ENCODE measurements at regions not wholly inside any gene's neighbourhood (a gene's known extent, or its start where the extent isn't known, plus 50 kb on each side); places are given as distances from the start of the nearest gene placed in this dataset.

- no peak for TF ChIP-seq NFIC (IDR thresholded peaks at IDR 0.05; ENCODE audit: borderline replicate concordance)
These were observed 122.6 kb downstream of the BOD1 start (continued) for GRCh38 chr5:173493846-173494245.

GRCh38 chr5:173493040-173493439, 123.4 kb downstream of the BOD1 start:
- H3F3A ChIP-seq (replicated peaks; ENCODE audit: insufficient read depth), result no peaks in the 10 kb centered on the region
- no peak overlapping the region for H2AFZ ChIP-seq (ENCODE audit: low read depth)
- H3K27me3 ChIP-seq (ENCODE audit: insufficient read depth), result no peaks in the 10 kb centered on the region; the same call in 1 of the 2 replicates
- 36% methylated on average over 2 of the region's 2 CpGs for WGBS (ENCODE audit: low lambda C conversion rate)
- H3K4me1 ChIP-seq (ENCODE audit: control insufficient read depth in 1 of 2, insufficient read depth in 2 of 2, low read depth in 1 of 2, low read length in 1 of 2), result no peaks in the 10 kb centered on the region
- DNase-seq, result no peak
- no peak overlapping the region for H3K4me2 ChIP-seq
- no peaks in the 10 kb centered on the region for H3K9me2 ChIP-seq
- H3K79me2 ChIP-seq (ENCODE audit: insufficient read depth), result no peaks in the 10 kb centered on the region
- ChIA-PET CTCF (interaction anchor here (0.6 kb wide), 1 partner anchor 610 kb away, joined by 3 read pairs; no protein-coding TSS in a partner anchor), POLR2A (no interaction called here)
- H3K9ac ChIP-seq, result no peak overlapping the region
- TF ChIP-seq NRF1 (IDR thresholded peaks at IDR 0.05; ENCODE audit: low read depth, low read length) (no peak), MXI1 (IDR thresholded peaks at IDR 0.05; ENCODE audit: low read depth, low read length) (no peak), YY1 (IDR thresholded peaks at IDR 0.05; ENCODE audit: low read depth) (no peak), PBX3 (IDR thresholded peaks at IDR 0.05) (no peak)
- H3K9me3 ChIP-seq, result no peaks in the 10 kb centered on the region
- H3K4me3 ChIP-seq (ENCODE audit: low read depth in 2 of 2, low read length in 1 of 2), result no peak overlapping the region
- H3K36me3 ChIP-seq (replicated peaks in 1 of 2; ENCODE audit: control insufficient read depth in 1 of 2, insufficient read depth in 2 of 2, low read length in 1 of 2), result no peaks in the 10 kb centered on the region
- no peaks in the 10 kb centered on the region for H4K20me1 ChIP-seq (ENCODE audit: insufficient read depth)
- H3K27ac ChIP-seq (ENCODE audit: low read depth in 2 of 2, low read length in 1 of 2), result no peak overlapping the region

GRCh38 chr5:173490681-173491080, 125.8 kb downstream of the BOD1 start:
- Histone ChIP-seq H3K27ac (ENCODE audit: low read depth in 2 of 2, low read length in 1 of 2) (no peak overlapping the region), H3K79me2 (ENCODE audit: insufficient read depth) (no peaks in the 10 kb centered on the region), H3F3A (replicated peaks; ENCODE audit: insufficient read depth) (no peaks in the 10 kb centered on the region), H4K20me1 (ENCODE audit: insufficient read depth) (no peaks in the 10 kb centered on the region), H3K4me2 (no peak overlapping the region), H3K9me2 (no peaks in the 10 kb centered on the region), H3K27me3 (ENCODE audit: insufficient read depth) (no peaks in the 10 kb centered on the region; the same call in 1 of the 2 replicates), H2AFZ (ENCODE audit: low read depth) (no peak overlapping the region), H3K36me3 (replicated peaks in 1 of 2; ENCODE audit: control insufficient read depth in 1 of 2, insufficient read depth in 2 of 2, low read length in 1 of 2) (no peaks in the 10 kb centered on the region), H3K9me3 (no peaks in the 10 kb centered on the region), H3K9ac (no peak overlapping the region), H3K4me1 (ENCODE audit: control insufficient read depth in 1 of 2, insufficient read depth in 2 of 2, low read depth in 1 of 2, low read length in 1 of 2) (no peaks in the 10 kb centered on the region), H3K4me3 (ENCODE audit: low read depth in 2 of 2, low read length in 1 of 2) (no peak overlapping the region)
- CTCF ChIA-PET, result no interaction called here
- POLR2A ChIA-PET, result no interaction called here
- 29% methylated on average over 1 of the region's 1 CpG for WGBS (ENCODE audit: low lambda C conversion rate)
- TF ChIP-seq GATA2 (CRISPR knock-in tag; IDR thresholded peaks at IDR 0.05), result no peak
- DNase-seq, result no peak

- ChIA-PET POLR2A (no interaction called here), CTCF (no interaction called here)
- Histone ChIP-seq H3K27me3 (ENCODE audit: insufficient read depth) (no peaks in the 10 kb centered on the region; the same call in 1 of the 2 replicates), H3K27ac (ENCODE audit: low read depth in 2 of 2, low read length in 1 of 2) (no peak overlapping the region), H3K4me3 (ENCODE audit: low read depth in 2 of 2, low read length in 1 of 2) (no peak overlapping the region), H3K9me3 (no peaks in the 10 kb centered on the region), H3K4me1 (ENCODE audit: control insufficient read depth in 1 of 2, insufficient read depth in 2 of 2, low read depth in 1 of 2, low read length in 1 of 2) (no peaks in the 10 kb centered on the region), H3K4me2 (no peak overlapping the region), H3K9me2 (no peaks in the 10 kb centered on the region), H3F3A (replicated peaks; ENCODE audit: insufficient read depth) (no peaks in the 10 kb centered on the region), H3K36me3 (replicated peaks in 1 of 2; ENCODE audit: control insufficient read depth in 1 of 2, insufficient read depth in 2 of 2, low read length in 1 of 2) (no peaks in the 10 kb centered on the region), H3K9ac (no peak overlapping the region), H3K79me2 (ENCODE audit: insufficient read depth) (no peaks in the 10 kb centered on the region), H2AFZ (ENCODE audit: low read depth) (no peak overlapping the region), H4K20me1 (ENCODE audit: insufficient read depth) (no peaks in the 10 kb centered on the region)
- TF ChIP-seq POLR2AphosphoS5 (IDR thresholded peaks at IDR 0.05; ENCODE audit: low read depth, low read length), result no peak
- no peak for DNase-seq
- 52% methylated on average over 5 of the region's 5 CpGs for WGBS (ENCODE audit: low lambda C conversion rate)
These were observed 128.3 kb downstream of the BOD1 start for GRCh38 chr5:173488144-173488543.
